Stimulated activated CD4-positive, alpha-beta T cell treated with anti-CD3 and anti-CD28 coated beads, Interleukin-2, amount 100 ng/mL, for 4 hours (primary cell): ENCODE measurements at regions not wholly inside any gene's neighbourhood (a gene's known extent, or its start where the extent isn't known, plus 50 kb on each side); places are given as distances from the start of the nearest gene placed in this dataset.

Source experiments
- DNase-seq: peaks from one replicate; pipeline ENCODE4 v3.0.0-alpha.2; 2020; ENCODE audit warnings: low read depth

DNA sequence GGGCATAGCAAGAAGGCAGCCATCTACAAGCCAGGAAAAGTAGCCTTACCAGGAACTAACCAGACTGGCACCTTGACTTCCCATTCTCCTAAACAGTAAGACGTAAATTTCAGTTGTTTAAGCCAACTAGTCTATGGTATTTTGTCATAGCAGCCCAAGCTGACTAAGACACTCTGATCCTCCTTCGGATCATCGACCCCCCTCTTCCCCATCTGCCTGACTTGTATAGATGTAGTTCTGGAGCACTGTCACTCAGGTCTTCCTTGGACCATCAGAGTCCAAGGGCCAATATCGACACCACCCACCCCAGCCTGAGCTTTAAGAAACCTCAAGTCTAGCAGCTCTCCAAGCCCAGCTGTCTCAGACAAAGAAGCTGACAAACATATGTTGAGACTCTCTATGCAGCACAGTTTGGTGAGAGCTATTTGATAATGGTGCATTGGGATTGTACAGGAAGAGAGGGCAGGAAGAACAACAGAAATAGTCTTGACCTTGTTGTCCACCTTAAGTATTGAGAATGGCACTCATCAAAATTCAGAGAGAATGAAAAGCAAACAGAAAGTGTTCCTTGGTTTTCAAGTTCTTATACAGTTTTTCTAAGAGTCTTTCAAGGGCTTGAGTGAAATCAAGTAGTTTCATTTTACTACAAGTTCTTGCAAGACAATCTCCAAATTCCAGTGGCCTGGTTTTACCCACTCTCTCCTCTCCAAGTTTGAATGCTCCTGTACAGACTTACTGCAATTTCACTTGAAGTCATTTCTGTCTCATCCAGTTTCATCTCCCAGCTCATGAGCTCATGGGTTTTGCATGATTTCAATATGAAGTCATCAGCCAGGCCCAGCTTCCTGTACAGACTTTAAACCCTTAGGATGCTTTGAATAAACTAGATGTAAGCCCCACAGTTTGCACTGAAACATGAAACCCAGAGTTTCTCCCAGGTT is 122.3 kb upstream of the RAI14 start:
- DNase-seq: no peak

GRCh38 chr5:34534523-34535103 is 121.5 kb upstream of the RAI14 start:
- no peak for DNase-seq

DNA sequence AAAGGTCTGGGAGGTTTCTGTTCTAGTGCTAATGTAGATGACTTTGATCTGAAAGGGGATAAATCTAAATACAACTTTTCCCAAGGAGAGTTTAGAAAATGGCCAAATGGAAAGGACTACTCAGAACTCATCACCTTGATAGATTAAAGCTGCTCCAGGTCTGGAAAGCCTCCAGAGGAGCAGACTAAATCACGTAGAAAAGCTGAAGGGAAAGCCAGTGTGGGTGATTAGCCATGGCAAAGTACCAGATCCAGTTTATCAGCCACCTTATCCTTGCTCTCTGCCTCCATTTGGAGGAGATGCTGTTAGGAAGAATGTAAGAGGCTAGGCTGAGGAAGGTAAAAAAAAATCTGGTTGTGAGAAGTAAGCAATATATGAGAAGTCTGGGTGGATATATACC is 120.7 kb upstream of the RAI14 start:
- no peak for DNase-seq

DNA sequence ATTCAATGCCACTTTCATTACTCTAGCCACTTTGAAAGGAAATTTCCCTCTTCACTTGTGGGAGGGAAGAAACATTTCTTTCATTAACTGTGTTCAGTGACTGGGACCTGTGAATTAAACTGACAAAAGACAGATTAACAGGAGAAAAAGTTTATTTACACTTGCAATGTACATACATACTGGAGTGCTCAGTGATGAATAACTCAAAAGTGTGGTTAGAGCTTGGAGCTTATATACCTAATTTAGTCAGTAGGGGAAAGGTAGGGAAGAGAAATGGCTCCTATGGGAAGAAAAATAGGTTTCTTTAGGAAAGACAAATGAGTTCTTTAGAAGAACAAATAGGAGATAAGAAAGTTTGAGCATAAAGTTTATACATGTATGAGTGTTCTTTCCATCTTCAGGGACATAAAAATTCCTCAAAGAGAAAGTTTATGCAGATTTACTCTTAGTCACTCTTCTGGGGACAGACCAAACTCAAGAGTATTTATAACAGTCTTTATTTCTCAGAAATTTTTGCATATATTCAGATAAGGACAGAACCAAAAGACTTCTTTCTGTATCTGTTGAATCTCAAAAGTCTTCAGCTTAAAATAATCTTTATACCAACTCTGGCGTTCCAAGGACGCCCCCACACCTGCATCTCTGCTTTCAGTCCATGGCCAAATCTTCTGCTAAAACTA is 120.0 kb upstream of the RAI14 start:
- DNase-seq: no peak

DNA sequence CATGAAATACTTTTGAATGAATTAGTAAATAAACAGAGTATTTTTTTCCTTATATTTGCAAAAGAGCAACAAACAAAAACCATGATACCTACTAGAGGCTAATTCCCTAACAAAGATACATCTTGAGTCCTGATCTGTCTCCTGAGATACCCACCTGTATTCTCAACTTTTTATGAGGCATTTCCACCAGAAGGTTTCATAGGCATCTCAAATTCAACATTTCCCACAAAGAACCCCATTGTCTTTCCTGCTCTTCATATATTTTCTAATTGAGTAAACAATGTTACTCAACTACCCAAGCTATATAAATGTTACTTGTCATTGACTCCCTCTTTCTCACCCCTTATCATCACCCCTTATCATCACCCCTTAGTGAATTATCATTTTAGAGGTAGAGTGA is 119.4 kb upstream of the RAI14 start:
- DNase-seq: no peak

GRCh38 chr5:34538026-34538672 is 118.0 kb upstream of the RAI14 start:
- DNase-seq: no peak

GRCh38 chr5:34539183-34539582 is 116.9 kb upstream of the RAI14 start:
- no peak for DNase-seq

- no peak for DNase-seq
Observed at GRCh38 chr5:34541067-34541466, 115.1 kb upstream of the RAI14 start.

GRCh38 chr5:34542818-34543217 is 113.3 kb upstream of the RAI14 start:
- DNase-seq: no peak

- no peak for DNase-seq
Observed at GRCh38 chr5:34543687-34544086, 112.4 kb upstream of the RAI14 start.

GRCh38 chr5:34544403-34544802 is 111.7 kb upstream of the RAI14 start:
- DNase-seq: no peak

DNA sequence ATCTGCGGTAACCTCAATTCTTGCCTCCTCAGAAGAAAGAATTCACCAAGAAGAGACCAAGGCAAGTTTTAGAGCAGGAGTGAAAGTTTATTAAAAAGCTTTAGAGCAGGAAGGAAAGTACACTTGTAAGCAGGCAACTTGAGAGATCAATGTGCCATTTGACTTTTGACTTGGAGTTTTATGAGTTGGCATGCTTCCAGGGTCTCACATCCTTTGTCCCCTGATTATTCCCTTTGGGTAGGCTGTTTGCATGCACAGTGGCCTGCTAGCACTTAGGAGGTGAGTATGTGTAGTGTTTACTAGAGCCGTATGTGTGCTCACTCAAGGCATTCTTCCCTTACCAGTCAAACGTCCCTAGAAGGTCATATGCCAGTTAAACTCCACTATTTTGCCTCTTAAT is 111.0 kb upstream of the RAI14 start:
- DNase-seq: no peak

DNA sequence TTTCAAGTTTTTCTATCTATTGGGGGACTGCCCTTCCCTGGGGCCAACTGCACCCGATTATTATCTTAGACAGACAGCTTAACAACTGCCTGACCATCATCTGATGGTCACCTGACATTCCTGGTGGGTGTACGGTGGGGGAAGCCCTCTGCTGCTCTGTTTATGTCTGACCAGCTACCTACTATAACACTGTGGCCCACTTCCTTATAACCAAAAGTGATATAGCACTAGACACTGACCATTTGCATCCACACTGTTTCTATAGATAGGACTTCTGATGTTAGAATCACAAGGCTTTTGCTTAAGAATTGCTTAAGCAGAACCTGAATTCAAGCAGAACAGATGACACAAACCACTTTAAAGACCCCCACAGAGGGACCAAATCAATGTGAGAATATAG is 110.5 kb upstream of the RAI14 start:
- DNase-seq: no peak

DNA sequence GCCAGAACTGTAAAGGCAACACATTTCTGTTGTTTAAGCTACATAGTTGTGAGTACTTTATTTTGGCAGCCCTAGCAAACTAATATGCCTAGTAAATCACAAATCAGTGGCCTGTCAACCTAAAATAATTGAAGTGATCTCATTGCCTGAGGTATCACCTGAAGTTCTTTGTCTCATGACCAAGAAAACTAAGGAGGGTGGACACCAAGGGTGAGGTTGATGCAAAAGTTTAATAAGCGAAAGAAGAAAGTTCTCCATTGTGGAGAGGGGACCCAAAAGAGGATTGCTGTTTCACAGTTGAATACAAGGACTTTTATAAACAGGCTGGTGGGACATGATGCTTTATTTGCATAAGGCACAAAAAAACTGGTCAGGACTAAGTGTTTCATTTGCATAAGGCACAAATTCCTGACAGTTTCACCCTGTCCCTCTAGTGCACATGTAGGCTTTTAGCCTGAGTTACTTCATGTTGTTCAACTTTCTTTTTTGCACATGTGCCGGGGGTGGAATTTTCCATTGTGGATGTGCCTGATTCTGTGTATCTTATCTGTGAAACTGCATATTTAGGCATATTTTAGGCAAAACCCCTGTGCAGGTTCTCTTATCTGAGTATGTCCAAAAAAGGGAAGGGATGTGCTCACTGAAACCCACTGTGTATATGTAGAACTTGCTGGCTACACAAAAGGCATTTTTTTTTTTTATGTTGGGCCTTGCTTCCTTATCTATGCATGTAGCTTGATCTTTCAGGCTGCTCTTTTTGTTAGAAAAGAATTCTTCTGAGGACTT is 108.6 kb upstream of the RAI14 start:
- no peak for DNase-seq

DNA sequence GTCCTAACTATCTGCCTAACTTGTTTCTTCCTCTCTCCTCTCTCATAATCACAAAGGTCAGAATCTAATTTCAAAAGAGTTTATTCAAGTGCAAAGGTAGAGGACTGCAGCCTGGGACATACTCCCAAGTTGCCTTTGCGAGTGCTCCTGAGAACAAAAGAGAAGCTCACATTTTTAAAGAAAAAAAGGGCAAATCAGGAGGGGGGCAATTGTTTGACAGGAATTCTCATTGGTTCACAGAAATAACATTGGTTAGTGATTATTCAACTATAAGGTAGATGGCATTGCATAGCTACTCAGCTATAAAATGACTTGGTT is 108.1 kb upstream of the RAI14 start:
- no peak for DNase-seq

GRCh38 chr5:34550247-34550646 is 105.9 kb upstream of the RAI14 start:
- DNase-seq: no peak

GRCh38 chr5:34550964-34551363 is 105.2 kb upstream of the RAI14 start:
- DNase-seq: no peak

DNA sequence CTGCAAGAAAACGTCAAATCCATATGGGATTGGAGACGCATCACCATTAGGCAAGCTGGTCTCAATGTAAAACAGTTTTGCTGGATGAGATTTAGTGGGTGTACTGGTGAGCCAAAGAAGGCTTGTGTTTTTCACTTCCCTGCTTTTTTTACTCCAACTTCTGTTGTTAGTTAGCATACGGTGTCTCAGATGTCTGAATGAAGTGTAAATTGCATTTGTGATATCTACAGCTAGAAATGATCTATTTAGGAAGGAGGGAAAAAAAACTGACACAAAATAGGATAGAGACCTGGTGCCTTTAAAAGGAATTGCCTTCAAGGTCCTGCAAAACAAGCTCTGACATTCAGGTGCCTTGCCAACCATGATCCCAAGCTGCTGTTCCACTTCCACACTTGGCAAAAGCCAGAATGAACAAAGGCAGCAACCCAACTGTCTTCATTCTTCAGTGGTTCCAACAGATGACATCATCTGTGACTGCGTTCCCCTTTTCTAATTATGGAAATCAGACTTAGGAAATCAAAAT is 104.2 kb upstream of the RAI14 start:
- no peak for DNase-seq

DNA sequence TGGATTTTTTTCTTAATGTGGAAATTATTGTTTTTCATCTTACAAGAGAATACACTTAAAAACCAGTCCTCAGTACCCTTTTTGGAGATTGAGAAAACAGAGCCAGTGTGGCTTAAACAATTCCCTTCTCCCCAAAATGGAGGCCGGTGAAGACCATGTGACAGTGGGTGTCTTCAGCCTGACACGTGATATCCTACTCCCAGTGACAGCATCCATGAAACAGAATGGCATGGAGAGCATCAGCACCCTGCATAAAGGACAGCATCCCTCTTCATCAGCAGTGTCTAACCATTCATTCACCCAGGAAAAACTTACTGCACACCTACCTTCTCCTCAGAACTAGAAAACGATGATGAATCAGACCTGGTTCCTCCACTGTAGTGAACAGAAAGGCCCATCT is 103.4 kb upstream of the RAI14 start:
- no peak for DNase-seq

DNA sequence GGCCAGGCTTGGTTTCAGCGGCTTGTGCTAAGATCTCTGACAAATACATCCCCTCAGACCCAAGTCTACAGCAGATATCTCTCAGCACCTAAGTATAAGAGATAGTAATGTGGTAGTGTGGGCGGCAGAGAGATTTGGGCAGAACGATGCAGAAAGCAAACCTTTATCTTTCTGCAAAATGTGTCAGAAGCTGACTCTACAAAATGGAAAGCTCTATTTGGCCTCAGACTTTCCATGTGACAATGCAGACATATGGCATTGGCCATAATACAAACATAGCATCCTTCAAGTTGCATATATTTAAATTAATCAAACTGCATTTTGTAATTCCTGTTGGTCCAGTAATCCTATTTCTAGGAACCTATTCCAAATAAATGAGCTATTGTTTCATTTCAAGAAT is 102.5 kb upstream of the RAI14 start:
- no peak for DNase-seq

DNA sequence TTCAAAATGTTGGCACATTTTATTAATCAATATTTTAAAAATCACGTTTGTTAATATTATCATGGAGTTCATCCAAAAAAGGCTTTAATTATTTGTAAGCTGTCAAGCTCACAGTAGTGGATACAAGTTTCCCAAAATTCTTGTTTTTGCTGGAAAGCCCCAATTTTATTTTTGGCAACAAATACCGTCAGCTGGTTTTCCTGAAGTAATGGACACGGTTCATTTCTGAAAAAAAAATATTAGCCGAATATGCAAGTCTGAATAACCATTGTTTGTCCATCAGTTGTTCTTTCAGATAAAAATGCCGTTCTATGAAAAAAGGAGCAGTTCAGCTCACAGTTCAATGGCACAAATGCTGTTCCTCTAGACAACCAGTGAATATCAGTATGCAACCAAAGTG is 101.5 kb upstream of the RAI14 start:
- DNase-seq: no peak
